ENCODE measurements at regions not wholly inside any gene's neighbourhood (a gene's known extent, or its start where the extent isn't known, plus 50 kb on each side); places are given as distances from the start of the nearest gene placed in this dataset.

DNA sequence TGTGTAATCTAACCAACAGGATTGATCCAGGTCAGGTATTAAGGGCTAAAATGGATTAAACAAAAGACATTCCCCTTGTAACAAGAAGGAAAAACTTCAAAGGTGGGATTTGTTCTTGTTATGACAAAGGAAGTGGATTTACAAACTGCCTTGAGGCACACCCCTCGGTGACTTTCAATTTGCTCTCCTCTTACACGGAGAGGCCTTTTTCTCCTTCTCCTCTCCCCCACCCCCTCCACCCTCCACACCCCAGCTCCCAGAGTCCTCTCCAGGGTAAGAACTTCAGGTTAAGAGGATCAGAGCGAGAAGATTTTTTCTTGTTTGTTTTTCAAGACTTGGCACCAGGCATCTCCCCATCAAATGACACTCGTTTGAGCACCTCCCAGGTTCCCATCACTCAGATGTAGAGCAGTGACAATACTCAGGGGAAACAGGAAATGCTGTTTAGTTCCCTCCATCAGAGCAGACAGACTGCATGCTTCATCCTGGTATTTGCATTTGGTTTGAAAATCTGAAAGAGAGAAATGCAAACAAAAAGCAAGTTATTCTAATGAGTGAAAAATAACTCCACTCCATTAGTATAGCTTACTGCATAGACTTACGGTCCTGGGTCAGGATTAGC lies 77.6 kb upstream of the TMEM260 start:
- DNase-seq (ENCODE audit: low spot score), result no peak

DNA sequence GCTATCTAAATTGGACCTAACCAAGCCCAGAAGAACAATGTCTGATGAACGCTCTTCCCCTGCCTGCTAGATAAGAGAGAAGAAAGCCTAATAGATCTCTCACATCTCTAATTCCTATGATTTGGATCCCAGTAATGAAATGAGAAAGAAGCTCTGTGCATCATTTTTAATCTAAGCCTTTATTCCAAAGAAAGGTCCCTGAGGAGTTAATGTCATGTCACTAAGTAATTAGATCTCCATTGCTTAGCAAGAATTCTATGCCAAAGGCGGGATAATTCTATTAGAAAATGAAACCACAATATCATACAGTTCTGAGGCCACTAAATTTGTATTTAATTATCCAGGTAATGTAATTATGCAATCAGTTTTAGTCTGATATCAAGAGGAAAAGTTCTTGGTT lies 74.2 kb upstream of the TMEM260 start:
- no peak for DNase-seq (ENCODE audit: low spot score)

DNA sequence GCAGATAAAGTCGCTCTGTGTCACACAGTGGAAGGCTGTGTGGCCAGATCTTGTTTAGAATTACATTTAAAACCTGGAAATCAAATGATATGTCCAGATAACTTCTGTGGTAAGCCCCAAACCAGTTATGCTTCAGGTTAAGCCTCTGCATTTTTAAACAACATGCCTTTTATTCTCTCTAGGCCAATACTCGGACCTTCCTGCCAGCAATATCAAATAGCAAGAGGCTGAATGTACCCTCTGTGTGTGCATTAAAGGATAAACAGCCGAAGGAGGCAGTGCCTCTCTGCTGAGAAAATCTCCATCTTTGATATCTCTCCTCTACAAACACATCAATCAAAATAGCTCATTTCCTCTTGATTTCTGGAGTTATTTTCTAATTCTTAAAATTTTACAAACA lies 67.1 kb upstream of the TMEM260 start:
- no peak for DNase-seq (ENCODE audit: low spot score)

DNA sequence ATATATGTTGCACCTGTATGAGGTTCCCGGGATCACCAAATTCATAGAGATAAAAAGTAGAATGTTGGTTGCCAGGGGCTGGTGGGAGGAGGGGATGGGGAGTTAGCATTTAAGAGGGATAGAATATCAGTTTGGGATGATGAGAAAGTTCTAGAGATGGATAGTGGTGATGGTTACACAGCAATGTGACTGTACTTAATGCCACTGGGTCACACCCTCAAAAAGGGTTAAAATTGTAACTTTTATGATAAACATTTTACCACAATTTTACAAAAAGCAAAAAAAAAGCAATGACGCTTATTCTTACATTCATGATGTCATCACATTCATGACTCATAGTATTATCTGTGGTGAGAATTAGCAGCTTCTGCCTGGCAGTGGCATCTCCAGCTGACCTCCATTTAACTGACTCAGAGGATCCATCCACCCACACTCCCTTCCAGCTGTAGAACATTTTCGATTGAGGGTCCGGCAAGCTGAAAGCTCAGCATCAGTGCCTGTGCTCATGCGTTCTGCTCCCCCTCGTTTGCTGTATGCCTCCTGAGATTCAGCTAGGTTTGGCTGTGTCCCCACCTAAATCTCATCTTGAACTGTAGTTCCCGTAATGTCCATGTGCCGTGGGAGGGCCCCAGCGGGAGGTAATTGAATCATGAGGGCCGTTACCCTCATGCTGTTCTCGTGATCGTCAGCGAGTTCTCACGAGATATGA lies 64.8 kb upstream of the TMEM260 start:
- DNase-seq (ENCODE audit: low spot score), result no peak

DNA sequence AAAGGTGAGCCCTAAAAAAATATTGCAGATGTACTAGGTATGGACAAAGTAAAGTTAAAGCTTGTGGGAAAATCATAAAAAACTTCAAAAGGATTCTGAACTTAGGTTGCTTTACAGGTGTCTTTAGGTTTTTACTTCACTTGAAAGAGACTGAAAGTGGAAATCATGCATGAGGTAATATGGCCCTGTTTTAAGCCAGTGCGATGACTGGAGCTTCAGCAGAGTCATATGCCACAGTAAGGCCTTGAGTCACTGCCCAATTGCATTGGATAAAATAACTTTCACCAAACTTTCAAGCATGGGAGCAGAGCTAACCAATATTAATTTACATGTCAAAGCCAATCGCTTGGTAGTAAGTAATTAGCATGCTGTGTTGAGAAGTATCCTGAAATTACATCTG lies 63.9 kb upstream of the TMEM260 start:
- DNase-seq (ENCODE audit: low spot score), result no peak

DNA sequence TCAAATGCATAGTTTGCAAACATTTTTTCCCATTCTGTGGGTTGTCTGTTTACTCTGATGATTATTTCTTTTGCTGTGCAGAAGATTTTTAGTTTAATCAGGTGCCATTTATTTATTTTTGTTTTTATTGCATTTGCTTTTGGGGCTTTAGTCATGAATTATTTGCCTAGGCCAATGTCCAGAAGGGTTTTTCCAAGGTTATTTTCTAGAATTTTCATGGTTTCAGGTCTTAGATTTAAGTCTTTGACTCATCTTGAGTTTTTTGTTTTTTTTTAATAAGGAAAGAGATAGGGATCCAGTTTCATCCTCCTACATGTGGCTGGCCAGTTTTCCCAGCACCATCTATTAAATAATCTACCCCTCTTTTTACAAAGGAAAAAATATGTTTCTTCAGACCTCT lies 57.2 kb upstream of the TMEM260 start:
- DNase-seq (ENCODE audit: low spot score), result no peak

DNA sequence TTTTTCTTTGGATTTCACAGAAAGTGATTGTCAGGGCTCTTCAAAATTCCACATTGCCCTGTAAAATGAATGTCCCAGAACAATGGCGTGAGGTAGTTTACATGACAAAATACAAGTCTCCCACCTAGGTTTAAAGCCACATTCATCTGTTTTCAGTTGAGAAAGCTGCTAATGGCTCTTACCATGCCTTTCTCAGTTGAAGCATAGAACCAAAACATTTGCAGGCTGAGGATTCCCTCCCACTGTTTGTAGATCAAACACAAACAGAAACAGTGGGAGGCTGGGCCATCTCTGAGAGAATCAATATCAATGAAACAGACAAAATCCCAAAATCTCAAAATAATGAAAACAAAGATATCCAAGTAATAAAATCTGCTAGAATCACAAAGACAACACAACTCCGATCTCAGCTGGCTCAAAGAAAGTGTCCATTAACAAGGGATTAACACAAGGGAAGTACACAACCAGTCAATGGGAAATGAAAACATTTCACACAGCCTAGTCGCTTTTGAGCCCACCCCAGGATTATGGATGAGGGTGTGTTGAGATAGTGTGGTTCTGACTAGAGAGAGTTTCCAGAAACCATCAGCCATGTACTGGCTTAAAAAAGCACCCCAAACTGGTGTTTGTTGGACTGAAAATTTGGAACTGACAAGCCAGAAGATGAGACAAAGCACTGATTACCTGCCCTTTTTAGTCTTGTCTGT lies 54.5 kb upstream of the TMEM260 start:
- DNase-seq (ENCODE audit: low spot score), result no peak

DNA sequence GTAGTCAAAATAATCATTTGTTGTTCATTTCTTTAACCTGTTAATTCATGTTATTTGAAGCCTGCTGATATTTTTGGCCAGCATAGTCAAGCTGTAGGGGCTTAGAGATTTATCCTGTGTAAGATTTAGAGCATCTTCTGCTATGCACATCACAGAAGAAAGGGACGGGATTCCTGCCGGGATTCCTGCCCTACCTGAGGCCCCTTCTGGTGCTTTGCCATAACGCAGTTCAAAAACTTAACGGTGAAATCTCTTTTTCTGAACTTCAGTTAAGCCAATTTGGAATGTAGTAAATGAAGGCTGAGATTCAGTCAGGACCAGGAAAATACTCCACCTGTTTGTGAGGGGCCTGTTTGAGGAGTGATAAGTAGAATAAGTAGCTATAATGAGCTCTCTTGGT lies 50.7 kb upstream of the TMEM260 start:
- DNase-seq (ENCODE audit: low spot score), result no peak
